ENCODE measurements at regions not wholly inside any gene's neighbourhood (a gene's known extent, or its start where the extent isn't known, plus 50 kb on each side); places are given as distances from the start of the nearest gene placed in this dataset.

GRCh38 chr4:34878961-34879360, 1365.4 kb downstream of the ARAP2 start:
- TF ChIP-seq POLR2AphosphoS5 (IDR thresholded peaks at IDR 0.05; ENCODE audit: low read depth, low read length), result no peak
- TF ChIP-seq CTCF (IDR thresholded peaks at IDR 0.05), result no peak
- TF ChIP-seq SIN3A (IDR thresholded peaks at IDR 0.05; ENCODE audit: borderline replicate concordance, insufficient read depth, low read depth, low read length), result no peak

All from Panc1 (cell line).